Activated CD8-positive, alpha-beta T cell treated with anti-CD3 and anti-CD28 coated beads for 36 hours (primary cell): ENCODE measurements at regions not wholly inside any gene's neighbourhood (a gene's known extent, or its start where the extent isn't known, plus 50 kb on each side); places are given as distances from the start of the nearest gene placed in this dataset.

Experiments used
- ATAC-seq: fragments of 200-7000 bp; cut with Tn5 transposase; one replicate; pipeline ENCODE4 v1.10.0; 2021; ENCODE audit warnings: mild to moderate bottlenecking, moderate library complexity
- CTCF ChIA-PET: fragments of 350-600 bp; sonication (Branson Sonifier 250); formaldehyde crosslinking; loops from one replicate; lab custom pipeline; 2021; ENCODE audit warnings: antibody characterized with exemption; lab: Charles Lee
- POLR2A ChIA-PET: fragments of 350-600 bp; sonication (Branson Sonifier 250); formaldehyde crosslinking; loops from one replicate; lab custom pipeline; 2021; ENCODE audit warnings: antibody characterized with exemption; lab: Charles Lee
- DNase-seq: peaks from one replicate; pipeline ENCODE4 v3.0.0-alpha.2; 2020
- H3K27ac Mint-ChIP-seq: one replicate; pipeline ENCODE4 v1.8.0; 2021; ENCODE audit warnings: mild to moderate bottlenecking, mixed read lengths
- H3K27me3 Mint-ChIP-seq: one replicate; pipeline ENCODE4 v1.8.0; 2021; ENCODE audit warnings: mixed read lengths
- H3K36me3 Mint-ChIP-seq: one replicate; pipeline ENCODE4 v1.8.0; 2021; ENCODE audit warnings: low read depth, mixed read lengths
- H3K4me1 Mint-ChIP-seq: one replicate; pipeline ENCODE4 v1.8.0; 2021; ENCODE audit warnings: low read depth, mixed read lengths
- H3K4me3 Mint-ChIP-seq: one replicate; pipeline ENCODE4 v1.8.0; 2021; ENCODE audit warnings: mild to moderate bottlenecking, moderate library complexity, mixed read lengths
- H3K9me3 Mint-ChIP-seq: one replicate; pipeline ENCODE4 v1.8.0; 2021; ENCODE audit warnings: mixed read lengths
- CTCF ChIP-seq: fragments of 200-600 bp; IDR thresholded peaks from one replicate; pipeline ENCODE4 v1.8.0; 2022; ENCODE audit warnings: antibody characterized with exemption, mild to moderate bottlenecking
- intact Hi-C: fragments of 100-400 bp; cut with micrococcal nuclease; formaldehyde crosslinking; loops from one replicate; pipeline ENCODE4 v1.10.0; 2022

DNA sequence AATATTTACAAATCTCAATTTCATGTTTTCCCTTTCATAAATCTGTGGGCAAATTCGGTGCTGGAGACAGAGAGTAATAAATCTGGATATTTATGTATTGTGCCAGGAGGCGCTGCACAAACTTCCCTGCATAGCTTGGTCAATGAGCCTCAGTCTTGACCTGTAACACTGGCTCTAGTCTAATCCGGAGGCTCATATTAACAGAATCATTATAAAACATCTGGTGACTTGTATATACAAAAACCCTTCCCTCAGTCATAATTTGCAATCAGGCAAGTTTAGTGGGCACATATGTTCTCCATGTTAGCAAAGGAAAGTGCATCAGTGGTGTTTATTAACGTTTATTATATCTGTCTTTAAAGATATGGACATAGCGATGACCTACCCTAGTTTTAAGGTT is 104.0 kb upstream of the BNC2 start:
- CTCF ChIA-PET, result no interaction called here
- H3K27me3 Mint-ChIP-seq, result no peaks in the 10 kb centered on the region

DNA sequence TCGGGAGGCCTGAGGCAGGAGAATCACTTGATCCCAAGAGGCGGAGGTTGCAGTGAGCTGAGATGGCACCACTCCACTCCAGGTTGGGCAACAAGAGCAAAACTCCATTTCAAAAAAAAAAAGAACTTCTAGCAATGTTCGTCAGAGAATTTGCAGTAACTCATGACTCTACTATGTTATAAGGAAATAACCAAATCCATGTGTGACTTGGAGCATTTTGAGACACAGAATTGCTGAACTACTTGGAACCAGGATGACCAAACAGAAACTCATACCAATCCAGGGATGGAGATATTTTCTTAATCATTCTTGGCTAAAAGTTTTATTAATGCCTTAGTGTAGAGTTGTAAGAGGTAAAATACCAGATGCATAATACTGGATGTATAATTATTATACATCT is 99.9 kb upstream of the BNC2 start:
- H3K36me3 Mint-ChIP-seq, result no peaks in the 10 kb centered on the region
- ChIA-PET POLR2A (no interaction called here), CTCF (no interaction called here)
- no peak for TF ChIP-seq CTCF
- ATAC-seq (no peak), DNase-seq (no peak)
- intact Hi-C loops, result no loop called here
- no peak overlapping the region for H3K4me3 Mint-ChIP-seq
- no peaks in the 10 kb centered on the region for H3K27me3 Mint-ChIP-seq
- no peak overlapping the region for H3K27ac Mint-ChIP-seq
- H3K9me3 Mint-ChIP-seq, result no peaks in the 10 kb centered on the region
- no peaks in the 10 kb centered on the region for H3K4me1 Mint-ChIP-seq

More for the DNA sequence above, 104.0 kb upstream of the BNC2 start:
- Mint-ChIP-seq H3K4me1 (no peaks in the 10 kb centered on the region), H3K27ac (no peak overlapping the region), H3K4me3 (no peak overlapping the region), H3K9me3 (peaks cover 4% of the 10 kb centered on the region), H3K36me3 (no peaks in the 10 kb centered on the region)
- no peak for TF ChIP-seq CTCF
- DNase-seq (no peak), ATAC-seq (no peak)
- POLR2A ChIA-PET, result no interaction called here
- intact Hi-C loops, result no loop called here

DNA sequence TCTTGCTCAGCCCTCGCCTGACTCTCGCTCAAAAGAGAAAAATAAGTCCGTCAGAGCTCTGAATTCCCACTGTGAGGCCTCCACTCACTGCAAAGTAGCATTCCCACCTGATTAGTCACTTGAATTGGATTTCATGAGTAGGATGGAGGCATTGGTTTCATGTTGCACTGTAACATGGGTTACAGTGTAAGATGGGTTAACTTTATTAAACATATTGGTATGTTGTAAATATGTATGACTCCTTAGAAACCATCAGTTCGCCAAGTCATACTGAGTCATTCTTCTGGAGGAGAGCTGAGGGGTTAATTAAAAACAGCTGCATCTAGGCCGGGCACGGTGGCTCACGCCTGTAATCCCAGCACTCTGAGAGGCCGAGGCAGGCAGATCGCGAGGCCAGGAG is 93.8 kb upstream of the BNC2 start:
- intact Hi-C loops, result no loop called here
- no peak for DNase-seq
- TF ChIP-seq CTCF, result no peak
- no peak for ATAC-seq
- POLR2A ChIA-PET, result no interaction called here
- Mint-ChIP-seq H3K27me3 (no peaks in the 10 kb centered on the region), H3K27ac (no peak overlapping the region), H3K9me3 (peaks cover 9% of the 10 kb centered on the region), H3K36me3 (no peaks in the 10 kb centered on the region), H3K4me3 (no peak overlapping the region), H3K4me1 (no peaks in the 10 kb centered on the region)
- CTCF ChIA-PET, result no interaction called here

GRCh38 chr9:16960084-16960483 is 89.6 kb upstream of the BNC2 start:
- ATAC-seq (peak; percentile 42), DNase-seq (peak; percentile 5)
- H3K9me3 Mint-ChIP-seq, result peaks cover 9% of the 10 kb centered on the region
- no peaks in the 10 kb centered on the region for H3K27me3 Mint-ChIP-seq
- ChIA-PET CTCF (no interaction called here), POLR2A (no interaction called here)
- no peak overlapping the region for H3K27ac Mint-ChIP-seq
- no peak for TF ChIP-seq CTCF
- no peak overlapping the region for H3K4me3 Mint-ChIP-seq
- H3K4me1 Mint-ChIP-seq, result no peaks in the 10 kb centered on the region
- intact Hi-C loops, result no loop called here
- no peaks in the 10 kb centered on the region for H3K36me3 Mint-ChIP-seq

DNA sequence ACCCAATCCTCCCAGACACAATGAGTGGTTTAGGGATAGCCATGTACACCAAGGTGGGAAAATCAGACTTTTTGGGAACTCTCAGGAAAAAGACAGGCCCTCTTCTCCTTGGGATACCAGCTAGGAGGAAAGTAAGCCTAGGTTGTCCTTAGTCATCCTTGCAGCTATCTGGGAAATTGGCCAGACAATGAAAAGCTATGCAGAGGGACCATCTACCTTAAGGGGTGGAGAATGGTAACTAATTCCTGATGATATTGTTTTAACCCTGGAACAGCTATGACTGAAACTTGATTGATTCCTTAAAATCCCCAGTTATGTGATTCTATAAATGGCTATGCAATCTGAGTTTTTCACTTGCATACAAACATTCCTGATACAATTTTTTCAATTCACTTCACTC is 88.9 kb upstream of the BNC2 start:
- POLR2A ChIA-PET, result no interaction called here
- H3K27ac Mint-ChIP-seq, result no peak overlapping the region
- no peaks in the 10 kb centered on the region for H3K4me1 Mint-ChIP-seq
- DNase-seq, result no peak
- peaks cover 6% of the 10 kb centered on the region for H3K9me3 Mint-ChIP-seq
- H3K27me3 Mint-ChIP-seq, result no peaks in the 10 kb centered on the region
- CTCF ChIA-PET, result no interaction called here
- no peaks in the 10 kb centered on the region for H3K36me3 Mint-ChIP-seq
- no peak overlapping the region for H3K4me3 Mint-ChIP-seq
- intact Hi-C loops, result no loop called here
- TF ChIP-seq CTCF, result no peak
- ATAC-seq, result no peak
